ENCODE measurements at regions not wholly inside any gene's neighbourhood (a gene's known extent, or its start where the extent isn't known, plus 50 kb on each side); places are given as distances from the start of the nearest gene placed in this dataset.
"Not testable (repeated sequence)": the region's sequence is repeated elsewhere in the genome, so short reads cannot be mapped to it uniquely, and the experiment has no call there.

DNA sequence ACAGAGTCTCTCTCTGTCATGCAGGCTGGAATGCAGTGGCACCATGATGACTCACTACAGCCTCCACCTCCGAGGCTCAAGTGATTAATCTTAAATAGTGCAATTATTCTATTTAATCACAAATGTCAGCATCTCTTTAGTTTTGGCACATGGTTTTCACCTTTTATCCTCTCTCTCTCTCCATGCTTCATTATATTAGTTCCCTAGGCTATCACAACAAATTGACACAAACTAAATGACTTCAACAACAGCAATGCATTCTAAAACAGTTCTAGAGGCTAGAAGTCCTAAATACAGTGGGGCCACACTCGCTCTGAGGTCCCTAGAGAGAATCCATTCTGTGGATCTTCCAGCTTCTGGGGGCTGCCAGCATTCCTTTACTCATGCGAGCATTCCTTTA, 178.2 kb upstream of the ZNG1F start:
- not testable (repeated sequence) for DNase-seq

DNA sequence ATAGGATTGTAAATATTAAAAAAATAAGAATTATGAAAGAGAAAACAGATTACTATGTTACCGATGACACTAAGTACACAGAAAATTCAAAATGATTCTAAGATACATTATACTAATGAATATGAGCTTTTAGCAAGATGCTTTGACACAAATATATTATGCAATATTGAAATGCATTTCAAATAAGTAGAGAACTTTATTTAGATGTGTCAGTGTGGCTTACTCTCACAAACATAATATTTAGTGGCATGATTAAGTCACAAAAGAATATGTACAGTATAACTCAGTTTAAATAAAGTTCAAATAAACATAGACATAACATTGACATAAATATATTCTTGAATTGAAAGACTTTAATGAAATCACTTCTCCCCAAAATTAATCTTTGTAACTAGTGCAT, 172.7 kb upstream of the ZNG1F start:
- not testable (repeated sequence) for DNase-seq

DNA sequence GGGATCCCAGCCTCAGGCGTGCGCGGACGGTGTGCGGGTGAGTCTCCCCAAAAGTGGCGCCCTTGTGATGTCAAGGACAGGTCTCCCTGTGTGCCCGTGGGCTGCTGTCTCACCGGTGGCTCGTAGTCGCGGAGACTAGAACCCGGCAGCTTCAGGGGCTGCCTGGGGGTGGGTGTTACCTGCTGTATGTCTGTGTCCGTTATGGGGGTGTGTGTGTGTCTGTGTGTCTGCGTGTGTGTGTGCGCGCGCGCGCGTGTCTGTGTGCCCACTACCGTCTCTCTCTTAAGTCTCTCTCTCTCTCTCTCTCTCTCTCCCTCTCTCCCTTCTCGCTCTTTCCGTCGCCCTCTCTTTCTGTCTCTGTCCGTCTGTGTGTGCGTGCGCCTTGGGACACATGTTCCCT, 170.0 kb upstream of the ZNG1F start:
- peak; percentile 6 for DNase-seq

DNA sequence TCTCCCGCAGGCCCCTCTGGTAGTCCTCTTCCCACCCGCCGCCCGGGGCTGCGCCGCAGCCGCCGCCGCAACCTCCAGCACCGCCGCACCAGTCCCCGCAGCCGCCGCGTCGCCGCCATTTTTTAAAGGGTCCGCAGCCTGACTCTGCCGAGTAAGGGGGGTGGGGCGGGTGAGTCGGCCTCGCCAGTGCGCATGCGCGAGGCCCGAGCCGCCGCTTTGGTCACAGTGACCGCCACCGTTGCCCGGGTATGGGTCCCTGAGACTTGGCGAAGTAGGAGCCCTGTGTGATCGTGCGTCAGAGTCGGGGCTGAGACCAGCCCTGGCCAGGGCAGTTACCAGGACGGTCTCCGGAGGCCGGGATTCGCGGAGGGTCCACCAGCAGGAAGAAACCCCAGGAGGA, 169.6 kb upstream of the ZNG1F start:
- peak; percentile 72 for DNase-seq

DNA sequence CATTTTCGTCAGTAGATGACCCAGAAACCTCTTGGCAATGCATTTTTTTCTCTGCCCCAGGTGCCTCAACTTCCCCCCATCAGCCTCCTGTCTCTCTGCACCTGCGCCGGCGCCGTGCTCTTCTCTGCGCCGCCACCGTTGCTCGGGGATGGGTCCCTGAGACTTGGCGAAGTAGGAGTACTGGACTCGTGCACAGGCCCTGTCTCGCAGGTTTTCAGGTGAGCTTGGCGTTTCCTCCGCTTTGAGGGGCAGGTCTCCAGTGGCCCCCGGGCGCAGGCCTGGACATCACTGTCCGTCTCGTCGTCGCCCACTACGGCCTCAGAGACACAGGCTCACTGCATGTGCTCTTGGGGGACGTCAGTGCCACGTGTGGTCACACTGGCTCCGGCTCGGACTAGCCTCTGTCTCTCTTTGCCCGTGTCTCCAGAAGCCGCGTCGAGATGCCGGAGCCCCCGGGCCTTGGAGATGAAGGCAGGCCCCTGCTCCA, 168.8 kb upstream of the ZNG1F start:
- not testable (repeated sequence) for DNase-seq

DNA sequence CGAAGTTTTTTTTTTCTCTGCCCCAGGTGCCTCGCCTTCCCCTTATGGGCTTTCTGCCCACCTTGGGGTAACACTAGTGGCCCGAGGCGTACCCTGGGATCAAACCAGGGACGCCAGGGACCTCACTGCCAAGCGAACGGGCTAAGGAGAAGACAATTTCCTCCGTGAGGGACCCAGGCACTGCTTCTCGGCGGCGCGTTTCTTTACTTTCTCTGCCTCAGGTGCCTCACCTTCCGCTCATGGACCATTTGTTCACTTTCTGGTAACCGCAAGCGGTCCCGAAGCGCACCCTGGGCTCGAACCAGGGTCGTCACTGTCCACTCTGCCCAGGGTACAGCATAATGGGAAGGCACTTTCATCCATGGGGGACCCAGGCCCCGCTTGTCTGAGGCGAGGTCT, 168.2 kb upstream of the ZNG1F start:
- DNase-seq = not testable (repeated sequence)

DNA sequence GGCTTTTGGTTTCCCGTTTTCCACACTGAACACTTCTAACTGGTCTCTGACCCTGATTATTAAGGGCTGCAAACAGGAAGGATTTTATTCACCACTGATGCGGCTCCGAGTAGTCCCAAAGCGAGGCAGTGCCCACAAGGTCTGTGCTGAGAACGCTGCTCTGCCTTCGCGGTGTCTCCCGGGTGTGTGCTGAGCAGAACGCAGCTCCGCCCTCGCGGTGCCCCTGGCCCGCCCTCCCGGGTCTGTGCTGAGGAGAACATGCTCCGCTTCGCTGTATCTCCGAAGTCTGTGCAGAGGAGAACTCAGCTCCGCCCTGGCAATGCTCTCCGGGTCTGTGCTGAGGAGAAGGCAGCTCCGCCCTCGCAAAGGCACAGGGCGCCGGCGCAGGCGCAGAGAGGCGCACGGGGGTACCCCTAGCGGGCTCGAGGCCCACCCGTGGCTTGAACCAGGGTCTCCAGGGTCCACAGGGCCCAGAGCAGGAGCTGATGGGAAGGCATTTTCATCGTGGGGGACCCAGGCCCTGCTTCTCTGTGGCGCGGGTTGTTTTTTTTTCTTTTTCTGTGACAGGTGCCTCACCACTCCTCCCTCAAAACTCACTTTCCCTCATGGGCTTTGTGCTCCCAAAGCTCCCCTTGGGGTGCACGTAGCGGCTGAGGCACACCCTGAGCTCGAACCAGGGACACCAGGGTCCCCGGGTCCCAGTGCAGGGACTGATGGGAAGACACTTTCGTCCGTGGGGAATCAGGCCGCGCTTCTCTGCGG, 167.7 kb upstream of the ZNG1F start:
- DNase-seq = peak; percentile 49

DNA sequence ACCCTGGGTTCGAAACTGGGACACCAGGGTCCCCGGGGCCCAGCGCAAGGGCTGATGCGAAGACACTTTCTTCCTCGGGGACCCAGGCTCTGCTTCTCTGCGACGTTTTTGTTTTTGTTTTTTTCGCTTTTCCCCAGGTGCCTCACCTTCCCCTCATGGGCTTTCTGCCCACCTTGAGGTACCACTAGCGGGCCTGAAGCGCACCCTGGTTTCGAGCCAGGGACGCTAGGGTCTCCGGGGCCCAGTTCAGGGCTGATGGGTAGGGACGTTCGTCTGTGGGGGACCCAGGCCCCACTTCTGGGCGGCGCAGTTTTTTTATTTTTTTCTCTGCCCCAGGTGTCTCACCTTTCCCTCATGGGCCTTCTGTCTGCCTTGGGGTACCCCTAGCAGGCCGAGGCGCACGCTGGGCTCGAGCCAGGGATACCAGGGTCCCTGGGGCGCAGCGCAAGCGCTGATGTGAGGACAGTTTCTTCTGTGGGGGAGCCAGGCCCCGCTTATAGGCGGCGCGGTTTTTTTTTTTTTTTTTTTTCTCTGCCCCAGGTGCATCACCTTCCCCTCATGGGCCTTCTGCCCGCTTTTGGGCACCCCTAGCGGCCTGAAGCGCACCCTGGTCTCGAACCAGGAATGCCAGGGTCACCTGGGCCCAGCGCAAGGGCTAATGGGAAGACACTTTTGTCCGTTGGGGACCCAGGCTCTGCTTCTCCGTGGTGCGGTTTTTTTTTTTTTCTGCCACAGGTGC, 166.8 kb upstream of the ZNG1F start:
- not testable (repeated sequence) for DNase-seq

DNA sequence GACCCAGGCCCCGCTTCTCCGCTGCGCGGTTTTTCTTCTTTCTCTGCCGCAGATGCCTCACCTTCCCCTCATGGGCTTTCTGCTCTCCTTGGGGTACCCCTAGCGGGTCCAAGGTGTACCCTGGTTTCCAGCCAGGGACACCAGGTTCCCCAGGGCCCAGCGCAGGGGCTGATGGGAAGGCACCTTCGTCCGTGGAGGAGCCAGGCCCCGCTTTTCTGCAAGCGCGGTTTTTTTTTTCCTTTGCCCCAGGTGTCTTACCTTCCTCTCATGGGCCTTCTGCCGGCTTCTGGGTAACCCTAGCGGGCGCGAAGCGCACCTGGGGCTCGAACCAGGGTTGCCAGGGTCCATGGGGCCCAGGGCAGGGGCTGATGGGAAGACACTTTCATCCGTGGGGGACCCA, 165.9 kb upstream of the ZNG1F start:
- DNase-seq = not testable (repeated sequence)

DNA sequence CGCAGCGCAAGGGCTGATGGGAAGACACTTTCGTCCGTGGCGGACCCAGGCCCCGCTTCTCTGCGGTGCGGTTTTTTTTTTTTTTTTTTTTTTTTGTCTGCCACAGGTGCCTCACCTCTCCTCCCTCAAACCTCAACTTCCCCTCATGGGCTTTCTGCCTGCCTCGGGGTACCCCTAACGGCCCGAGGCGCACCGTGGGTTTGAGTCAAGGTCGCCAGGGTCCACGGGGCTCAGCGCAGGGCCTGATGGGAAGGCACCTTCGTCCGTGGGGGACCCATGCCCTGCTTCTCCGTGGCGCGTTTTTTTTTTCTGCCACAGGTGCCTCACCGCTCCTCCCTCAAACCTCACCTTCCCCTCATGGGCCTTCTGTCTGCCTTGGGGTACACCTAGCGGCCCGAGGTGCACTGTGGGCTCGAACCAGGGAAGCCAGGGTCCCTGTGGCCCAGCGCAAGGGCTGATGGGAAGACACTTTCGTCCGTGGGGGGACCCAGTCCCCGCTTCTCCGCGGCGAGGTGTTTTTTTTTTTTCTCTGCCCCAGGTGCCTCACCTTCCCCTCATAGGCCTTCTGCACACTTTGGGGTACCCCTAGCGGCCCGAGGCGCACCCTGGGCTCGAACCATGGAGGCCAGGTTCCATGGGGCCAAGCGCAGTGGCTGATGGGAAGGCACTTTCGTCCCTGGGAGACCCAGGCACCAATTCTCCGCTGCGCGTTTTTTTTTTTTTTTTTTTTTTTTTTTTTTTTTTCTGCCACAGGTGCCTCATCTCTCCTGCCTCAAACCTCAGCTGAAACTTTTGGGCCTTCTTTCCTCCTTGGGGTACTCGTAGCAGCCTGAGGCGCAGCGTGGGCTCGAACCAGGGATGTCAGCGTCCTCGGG, 165.2 kb upstream of the ZNG1F start:
- not testable (repeated sequence) for DNase-seq

DNA sequence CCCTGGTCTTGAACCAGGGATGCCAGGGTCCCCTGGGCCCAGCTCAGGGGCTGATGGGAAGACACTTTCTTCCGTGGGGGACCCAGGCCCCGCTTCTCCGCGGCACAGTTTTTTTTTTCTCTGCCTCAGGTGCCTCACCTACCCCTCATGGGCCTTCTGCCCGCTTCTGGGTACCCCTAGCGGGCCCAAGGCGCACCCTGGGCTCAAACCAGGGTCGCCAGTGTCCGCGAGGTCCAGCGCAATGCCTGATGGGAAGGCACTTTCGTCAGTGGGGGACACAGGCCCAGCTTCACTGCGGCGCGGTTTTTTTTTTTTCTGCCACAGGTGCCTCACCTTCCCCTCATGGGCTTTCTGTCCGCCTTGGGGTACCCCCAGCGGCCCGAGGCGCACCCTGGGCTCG, 163.9 kb upstream of the ZNG1F start:
- not testable (repeated sequence) for DNase-seq

DNA sequence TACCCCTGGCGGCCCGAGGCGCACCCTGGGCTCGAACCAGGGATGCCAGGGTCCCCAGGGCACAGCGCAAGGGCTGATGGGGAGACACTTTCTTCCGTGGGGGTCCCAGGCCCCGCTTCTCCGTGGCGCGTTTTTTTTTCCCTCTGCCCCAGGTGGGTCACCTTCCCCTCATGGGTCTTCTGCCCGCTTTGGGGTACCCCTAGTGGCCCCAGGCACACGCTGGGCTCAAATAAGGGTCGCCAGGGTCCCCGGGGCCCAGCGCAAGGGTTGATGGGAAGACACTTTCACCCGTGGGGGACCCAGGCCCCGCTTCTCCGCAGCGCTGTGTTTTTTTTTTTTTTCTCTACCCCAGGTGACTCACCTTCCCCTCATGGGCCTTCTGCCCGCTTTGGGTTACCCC, 163.3 kb upstream of the ZNG1F start:
- not testable (repeated sequence) for DNase-seq

DNA sequence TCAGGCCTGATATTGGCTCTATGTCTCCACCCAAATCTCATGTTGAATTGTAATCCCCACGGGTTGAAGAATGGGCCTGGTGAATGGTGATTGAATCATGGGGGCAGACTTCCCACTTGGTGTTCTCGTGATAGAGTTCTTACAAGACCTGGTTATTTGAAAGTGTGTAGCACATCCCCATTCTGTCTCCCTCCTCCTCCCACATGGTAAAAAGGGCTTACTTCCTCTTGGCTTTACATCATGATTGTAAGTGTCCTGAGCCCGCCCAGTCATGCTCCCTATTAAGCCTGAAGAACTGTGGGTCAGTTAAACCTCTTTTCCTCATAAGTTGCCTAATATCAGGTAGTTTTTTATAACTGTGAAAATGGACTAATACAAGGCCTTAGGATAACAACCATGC, 158.8 kb upstream of the ZNG1F start:
- peak; percentile 60 for DNase-seq

DNA sequence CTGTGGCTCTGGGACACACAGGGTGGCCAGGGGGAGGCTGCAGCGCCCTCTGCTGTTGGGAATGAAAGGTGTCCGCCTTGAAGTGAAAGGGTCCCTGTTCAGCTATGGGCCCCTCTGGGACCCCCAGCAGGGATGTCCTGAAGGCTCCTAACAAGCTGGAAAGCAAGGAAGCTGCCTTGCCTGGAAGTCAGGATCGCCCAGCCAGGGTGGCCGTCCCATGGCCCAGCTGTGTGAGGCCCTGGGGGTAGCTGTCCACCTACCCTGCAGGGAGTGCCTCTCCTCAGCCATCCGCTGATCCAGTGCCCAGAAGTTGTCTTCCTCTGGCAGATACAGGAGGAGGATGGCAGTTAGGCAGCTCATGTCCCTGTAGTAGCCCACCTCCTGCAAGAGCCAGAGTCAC, 143.4 kb upstream of the ZNG1F start:
- DNase-seq = not testable (repeated sequence)

DNA sequence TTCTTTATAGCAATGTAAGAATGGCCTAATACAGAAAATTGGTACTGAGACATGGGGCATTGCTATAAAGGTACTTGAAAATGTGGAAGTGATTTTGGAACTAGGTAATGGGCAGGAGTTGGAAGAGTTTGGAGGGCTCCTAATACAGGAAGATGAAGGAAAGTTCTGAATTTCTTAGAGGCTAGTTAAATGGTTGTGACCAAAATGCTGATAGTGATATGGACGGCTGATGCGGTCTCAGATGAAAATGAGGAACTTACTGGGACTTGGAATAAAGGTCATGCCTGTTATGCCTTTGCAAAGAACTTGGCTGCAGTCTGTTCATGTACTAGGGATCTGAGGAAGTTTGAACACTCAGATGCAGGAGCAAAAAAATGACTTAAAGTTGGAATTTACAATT, 132.2 kb upstream of the ZNG1F start:
- DNase-seq = not testable (repeated sequence)

DNA sequence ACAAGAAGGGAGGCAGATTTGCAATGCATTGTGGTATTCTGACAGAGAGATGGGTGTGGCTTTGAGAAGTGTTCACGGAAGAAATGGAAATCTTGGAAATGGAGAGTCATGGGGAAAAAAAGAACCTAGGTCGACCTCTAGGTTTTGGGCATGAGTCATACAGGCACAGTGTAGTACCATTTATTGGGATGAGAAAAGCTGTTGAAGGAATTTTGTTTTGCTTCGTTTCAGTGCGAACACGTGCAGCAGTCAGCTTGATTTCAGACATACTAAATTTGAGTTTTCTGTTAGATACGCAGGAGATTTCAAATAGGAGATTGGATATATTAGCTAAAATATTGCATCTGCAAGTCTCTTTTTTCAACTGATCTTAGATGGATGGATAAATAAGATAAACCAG, 119.8 kb upstream of the ZNG1F start:
- not testable (repeated sequence) for DNase-seq

DNA sequence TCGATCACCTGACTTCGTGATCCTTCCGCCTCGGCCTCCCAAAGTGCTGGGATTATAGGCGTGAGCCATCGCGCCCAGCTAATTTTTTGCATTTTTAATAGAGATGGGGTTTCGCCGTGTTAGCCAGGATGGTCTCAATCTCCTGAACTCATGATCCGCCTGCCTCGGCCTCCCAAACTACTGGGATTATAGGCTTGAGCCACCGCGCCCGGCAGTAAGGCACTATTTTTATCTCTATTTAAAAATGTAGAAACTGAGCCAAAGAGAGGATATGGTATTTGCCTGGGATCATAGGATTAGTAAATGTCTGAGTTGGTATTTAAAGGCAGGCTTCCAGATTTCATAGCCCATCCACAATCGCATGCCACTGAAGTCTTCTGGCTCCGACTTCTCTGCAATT, 96.6 kb upstream of the ZNG1F start:
- not testable (repeated sequence) for DNase-seq

DNA sequence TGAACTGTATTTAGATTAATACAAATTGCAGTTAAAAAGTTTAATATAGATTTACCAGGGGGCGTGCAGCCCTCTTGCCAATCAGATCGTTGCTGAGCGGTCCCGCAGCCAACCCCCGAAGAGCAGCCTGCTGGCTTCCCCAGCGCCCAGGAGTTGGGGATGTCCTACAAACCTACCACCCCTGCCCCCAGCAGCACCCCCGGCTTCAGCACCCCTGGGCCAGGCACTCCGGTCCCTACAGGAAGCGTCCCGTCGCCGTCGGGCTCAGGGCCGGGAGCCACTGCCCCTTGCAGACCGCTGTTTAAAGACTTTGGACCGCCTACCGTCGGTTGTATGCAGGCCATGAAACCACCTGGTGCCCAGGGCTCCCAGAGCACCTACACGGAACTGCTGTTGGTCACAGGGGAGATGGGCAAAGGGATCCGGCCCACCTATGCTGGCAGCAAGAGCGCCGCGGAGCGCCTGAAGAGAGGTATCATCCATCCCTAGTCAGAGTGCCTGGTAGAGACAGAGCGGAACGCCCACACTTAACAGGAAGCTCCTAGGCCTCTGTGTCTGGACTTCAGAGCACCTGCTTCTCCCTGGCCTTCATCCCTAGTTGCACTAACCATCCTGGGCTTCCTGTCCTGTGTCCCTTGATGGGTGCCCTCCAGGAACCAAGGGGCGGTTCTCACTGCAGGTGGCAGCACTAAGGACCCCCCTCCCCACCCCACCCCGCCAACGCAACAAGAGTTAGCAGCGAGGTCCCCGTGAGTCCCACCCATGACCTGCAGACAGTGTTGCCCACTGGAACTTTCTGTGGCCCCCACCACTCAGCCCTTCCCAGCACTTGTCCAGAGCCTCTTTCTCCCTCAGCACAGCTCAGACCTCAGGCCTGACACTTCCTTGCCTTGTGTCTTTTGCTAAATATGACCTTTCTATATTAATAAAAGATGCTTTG, 91.5 kb upstream of the ZNG1F start:
- DNase-seq = not testable (repeated sequence)

DNA sequence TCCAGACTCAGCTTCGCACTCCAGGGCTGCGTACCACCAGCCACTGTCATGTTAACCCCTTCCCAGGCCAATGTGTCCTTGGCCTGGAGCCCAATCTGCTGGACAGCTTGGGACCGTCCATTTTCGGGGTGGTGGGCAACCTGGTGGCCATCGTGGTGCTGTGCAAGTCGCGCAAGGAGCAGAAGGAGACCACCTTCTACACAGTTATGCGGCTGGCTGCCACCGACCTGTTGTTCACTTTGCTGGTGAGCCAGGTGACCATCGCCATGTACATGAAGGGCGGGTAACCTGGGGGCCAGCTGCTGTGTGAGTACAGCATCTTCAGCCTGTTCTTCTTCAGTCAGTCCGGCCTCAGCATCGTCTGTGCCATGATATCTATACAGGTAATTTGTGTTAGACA, 90.3 kb upstream of the ZNG1F start:
- not testable (repeated sequence) for DNase-seq

DNA sequence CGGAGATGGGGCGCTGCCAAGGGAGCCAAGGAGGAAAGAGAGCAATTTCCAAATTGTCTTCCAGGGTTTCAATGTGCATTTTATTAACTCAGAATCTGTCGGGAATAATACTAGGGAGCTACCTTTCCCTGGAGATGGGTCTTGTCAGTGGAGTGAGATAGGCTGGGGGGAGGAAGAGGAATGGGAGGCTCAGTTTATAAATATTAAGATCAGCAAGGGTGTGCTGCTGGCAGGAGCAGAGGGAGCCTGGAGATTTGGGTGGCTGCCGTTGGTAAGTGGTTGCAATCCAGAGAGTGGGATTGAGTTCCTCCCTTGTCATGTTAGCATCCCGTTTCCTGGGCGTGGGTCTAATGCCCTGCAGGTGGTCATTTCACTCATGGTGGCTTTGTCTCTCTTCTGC, 89.9 kb upstream of the ZNG1F start:
- DNase-seq = not testable (repeated sequence)

DNA sequence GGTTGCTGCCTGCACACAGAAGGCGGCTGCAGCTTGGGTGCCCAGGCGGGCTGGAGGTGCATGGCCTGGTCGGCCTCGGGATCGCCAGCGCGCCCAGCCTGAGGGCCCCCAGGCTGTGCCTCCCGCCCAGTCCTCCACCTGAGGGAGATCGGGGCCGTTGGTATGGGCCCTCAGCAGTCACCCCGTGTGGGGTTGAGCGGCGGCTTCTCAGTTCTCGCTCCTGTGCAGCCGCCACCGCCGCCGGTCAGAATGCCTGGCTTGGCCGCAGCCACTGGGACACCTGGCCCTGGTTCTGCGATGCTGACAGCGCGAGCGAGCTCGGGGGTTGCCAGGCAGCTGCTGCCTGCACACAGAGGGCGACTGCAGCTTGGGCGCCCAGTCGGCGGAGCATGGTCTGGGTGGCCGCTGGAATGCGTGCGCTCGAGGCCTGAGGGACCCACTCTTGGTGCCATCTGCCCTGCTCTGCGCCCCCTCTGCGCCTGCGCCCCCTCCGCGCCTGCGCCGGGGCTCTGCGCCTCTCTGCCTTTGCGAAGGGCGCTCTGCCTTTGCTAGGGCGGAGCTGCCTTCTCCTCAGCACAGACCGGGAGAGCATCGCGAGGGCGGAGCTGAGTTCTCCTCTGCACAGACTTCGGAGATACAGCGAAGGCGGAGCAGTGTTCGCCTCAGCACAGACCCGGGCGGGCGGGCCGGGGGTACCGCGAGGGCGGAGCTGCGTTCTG, 84.6 kb upstream of the ZNG1F start:
- DNase-seq = peak; percentile 69

Measured in suppressor macrophage treated with lipopolysaccharide for 4 hours (primary cell).